Heart left ventricle (tissue), 13 donors: ENCODE measurements at regions not wholly inside any gene's neighbourhood (a gene's known extent, or its start where the extent isn't known, plus 50 kb on each side); places are given as distances from the start of the nearest gene placed in this dataset.

Source experiments
- CTCF ChIP-seq, 12 donors: fragments of 200-600 bp; sonication (generic) in 4 of 12; IDR thresholded peaks; one replicate each; pipeline versions ENCODE4 v1.5.0 to v1.8.0; 2018 to 2022; ENCODE audit warnings: antibody characterized with exemption in 12 of 12, mild to moderate bottlenecking in 5 of 12
- POLR2A ChIP-seq, 2 donors: fragments of 450-650 bp; IDR thresholded peaks; one replicate each; pipeline ENCODE4 v1.6.1; 2017; ENCODE audit warnings: antibody characterized with exemption in 2 of 2, mild to moderate bottlenecking in 2 of 2, moderate library complexity in 2 of 2
- donor health status: ischemic (EF 13 %, LVEDD 7.1; RV severe dilation, severe dysfunction).
- donor health status: DM: no; HTN: yes; CAD: no.
- donor health status: DM: no; HTN: no; CAD: no.
- donor health status: ischemic (EF 25% LVEDD 6.9; RV normal size, moderate dysfunction).
- donor health status: ischemic (EF 25% LVEDD 5.7; RV mildly dilated, moderate dysfunction).
- donor health status: ischemic (EF 35%, LVEDD 5.7; RV mildly dilated, moderate dysfunction).
- donor health status: nonischemic (EF 11% LVEDD 7.7; RV severe dilation, severe dysfunction).
- donor health status: DM: yes; HTN: yes; CAD: no.
- donor health status: PGD.
- donor health status: ischemic (EF 29% LVEDD 5.4; RV normal size, mild dysfunction).
- donor health status: nonischemic (EF 23%, LVEDD 6.1; RV moderate dilation, normal function).

- no peak for TF ChIP-seq CTCF (IDR thresholded peaks at IDR 0.05)
- no peak for TF ChIP-seq POLR2A (IDR thresholded peaks at IDR 0.05)
Observed at GRCh38 chr11:129590030-129590752, 214.5 kb downstream of the BARX2 start.
